Osteoblast (primary cell): ENCODE measurements at regions not wholly inside any gene's neighbourhood (a gene's known extent, or its start where the extent isn't known, plus 50 kb on each side); places are given as distances from the start of the nearest gene placed in this dataset.
A peak's percentile ranks its signal among the peaks of the same experiment; 100 is the strongest.

Experiments used
- DNase-seq: peaks from one replicate; pipeline ENCODE4 v3.0.0; 2011; ENCODE audit warnings: low spot score, mixed read lengths; ENCODE audit not compliant: insufficient read length; ENCODE audit errors: missing footprints
- H2AFZ ChIP-seq: 2 replicates; pipeline ENCODE4 v1.6.0; 2011; ENCODE audit warnings: mild to moderate bottlenecking, low read length
- H3K27ac ChIP-seq: 2 replicates; pipeline ENCODE4 v1.5.1; 2011; ENCODE audit warnings: mild to moderate bottlenecking, low read depth, low read length, moderate library complexity
- H3K27me3 ChIP-seq: 2 replicates; pipeline ENCODE4 v1.6.0; 2012; ENCODE audit warnings: mild to moderate bottlenecking, control low read depth, inconsistent platforms, low read length, moderate library complexity; ENCODE audit not compliant: insufficient read depth
- H3K36me3 ChIP-seq: 2 replicates; pipeline ENCODE4 v1.5.1; 2011; ENCODE audit warnings: mild to moderate bottlenecking, low read length, control low read depth, moderate library complexity; ENCODE audit not compliant: insufficient read depth
- H3K4me1 ChIP-seq: 2 replicates; pipeline ENCODE4 v1.5.1; 2011; ENCODE audit warnings: mild to moderate bottlenecking, low read length, control low read depth, moderate library complexity; ENCODE audit not compliant: insufficient read depth
- H3K4me2 ChIP-seq: 2 replicates; pipeline ENCODE4 v1.6.0; 2011; ENCODE audit warnings: mild to moderate bottlenecking, low read length; ENCODE audit not compliant: insufficient read depth
- H3K4me3 ChIP-seq: fragments of 200-600 bp; sonication (generic); 3 replicates; pipeline ENCODE4 v1.5.1; 2012; ENCODE audit warnings: mild to moderate bottlenecking, low read length, inconsistent platforms; ENCODE audit not compliant: insufficient read depth
- H3K79me2 ChIP-seq: 2 replicates; pipeline ENCODE4 v1.6.0; 2012; ENCODE audit warnings: mild to moderate bottlenecking, low read length, control low read depth, inconsistent platforms; ENCODE audit not compliant: insufficient read depth
- H3K9me3 ChIP-seq: 2 replicates; pipeline ENCODE4 v1.5.1; 2011; ENCODE audit warnings: low read depth, low read length, control low read depth
- H4K20me1 ChIP-seq: 2 replicates; pipeline ENCODE4 v1.6.0; 2012; ENCODE audit warnings: mild to moderate bottlenecking, low read length, control low read depth; ENCODE audit not compliant: insufficient read depth
- TF ChIP-seq, protein P1 (sequence below): IDR thresholded peaks from 2 replicates; pipeline ENCODE4 v1.5.1; 2011; ENCODE audit warnings: mild to moderate bottlenecking, low read depth, low read length, moderate library complexity; ENCODE audit errors: extremely low read depth

DNA sequence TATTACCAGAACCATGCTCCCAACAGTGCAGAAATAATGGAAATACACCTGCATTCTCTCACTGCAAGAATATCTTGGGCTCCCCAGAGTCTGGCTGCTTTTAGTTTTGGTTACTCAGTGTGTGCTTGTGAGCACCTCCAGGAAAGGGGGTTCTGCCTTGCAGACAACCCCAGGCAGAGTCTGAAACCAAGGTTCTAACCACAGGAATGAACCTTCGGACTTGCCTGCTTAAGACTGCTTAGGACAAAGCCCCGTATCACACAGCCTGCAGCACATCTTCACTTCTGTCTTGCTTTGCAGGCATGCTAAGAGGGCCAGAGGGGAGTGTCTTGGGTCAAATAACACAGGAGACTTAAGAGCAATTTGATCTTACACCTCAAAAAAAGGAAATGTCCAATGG lies 94.8 kb upstream of the SPATA31C2 start:
- Histone ChIP-seq H3K4me1 (no peaks in the 10 kb centered on the region), H3K4me2 (no peak overlapping the region), H3K4me3 (no peak overlapping the region), H3K27ac (no peak overlapping the region), H3K36me3 (no peaks in the 10 kb centered on the region), H3K9me3 (no peaks in the 10 kb centered on the region), H3K79me2 (no peaks in the 10 kb centered on the region), H3K27me3 (peaks cover 6% of the 10 kb centered on the region), H2AFZ (no peak overlapping the region), H4K20me1 (no peaks in the 10 kb centered on the region)
- no peak for DNase-seq
- TF ChIP-seq, protein P1, sequence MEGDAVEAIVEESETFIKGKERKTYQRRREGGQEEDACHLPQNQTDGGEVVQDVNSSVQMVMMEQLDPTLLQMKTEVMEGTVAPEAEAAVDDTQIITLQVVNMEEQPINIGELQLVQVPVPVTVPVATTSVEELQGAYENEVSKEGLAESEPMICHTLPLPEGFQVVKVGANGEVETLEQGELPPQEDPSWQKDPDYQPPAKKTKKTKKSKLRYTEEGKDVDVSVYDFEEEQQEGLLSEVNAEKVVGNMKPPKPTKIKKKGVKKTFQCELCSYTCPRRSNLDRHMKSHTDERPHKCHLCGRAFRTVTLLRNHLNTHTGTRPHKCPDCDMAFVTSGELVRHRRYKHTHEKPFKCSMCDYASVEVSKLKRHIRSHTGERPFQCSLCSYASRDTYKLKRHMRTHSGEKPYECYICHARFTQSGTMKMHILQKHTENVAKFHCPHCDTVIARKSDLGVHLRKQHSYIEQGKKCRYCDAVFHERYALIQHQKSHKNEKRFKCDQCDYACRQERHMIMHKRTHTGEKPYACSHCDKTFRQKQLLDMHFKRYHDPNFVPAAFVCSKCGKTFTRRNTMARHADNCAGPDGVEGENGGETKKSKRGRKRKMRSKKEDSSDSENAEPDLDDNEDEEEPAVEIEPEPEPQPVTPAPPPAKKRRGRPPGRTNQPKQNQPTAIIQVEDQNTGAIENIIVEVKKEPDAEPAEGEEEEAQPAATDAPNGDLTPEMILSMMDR: no peak

DNA sequence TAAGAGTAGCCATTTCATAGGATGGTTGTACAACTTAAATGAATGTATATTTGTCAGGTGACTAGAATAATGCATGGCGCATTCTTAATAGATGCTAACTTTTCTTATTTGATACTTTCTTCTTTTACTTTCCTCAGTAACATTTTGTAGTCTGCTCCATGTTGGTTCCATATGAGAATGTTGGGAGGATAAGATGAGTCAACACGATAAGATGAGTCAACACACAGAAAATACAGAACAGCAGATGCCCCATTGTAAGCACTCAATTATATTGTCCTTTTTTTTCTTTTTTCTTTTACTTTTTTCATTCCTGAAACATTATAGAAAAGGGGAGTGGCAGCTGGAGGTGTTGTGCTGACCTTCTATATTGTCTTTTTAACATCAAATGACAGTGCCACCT lies 92.3 kb upstream of the SPATA31C2 start:
- H2AFZ ChIP-seq: no peak overlapping the region
- DNase-seq: peak; percentile 88
- no peak overlapping the region for H3K27ac ChIP-seq
- no peak overlapping the region for H3K4me2 ChIP-seq
- TF ChIP-seq, protein P1: no peak
- H3K4me3 ChIP-seq: no peak overlapping the region
- peaks cover 6% of the 10 kb centered on the region for H3K27me3 ChIP-seq
- no peaks in the 10 kb centered on the region for H3K36me3 ChIP-seq
- H4K20me1 ChIP-seq: no peaks in the 10 kb centered on the region
- no peaks in the 10 kb centered on the region for H3K4me1 ChIP-seq
- H3K79me2 ChIP-seq: no peaks in the 10 kb centered on the region
- no peaks in the 10 kb centered on the region for H3K9me3 ChIP-seq

DNA sequence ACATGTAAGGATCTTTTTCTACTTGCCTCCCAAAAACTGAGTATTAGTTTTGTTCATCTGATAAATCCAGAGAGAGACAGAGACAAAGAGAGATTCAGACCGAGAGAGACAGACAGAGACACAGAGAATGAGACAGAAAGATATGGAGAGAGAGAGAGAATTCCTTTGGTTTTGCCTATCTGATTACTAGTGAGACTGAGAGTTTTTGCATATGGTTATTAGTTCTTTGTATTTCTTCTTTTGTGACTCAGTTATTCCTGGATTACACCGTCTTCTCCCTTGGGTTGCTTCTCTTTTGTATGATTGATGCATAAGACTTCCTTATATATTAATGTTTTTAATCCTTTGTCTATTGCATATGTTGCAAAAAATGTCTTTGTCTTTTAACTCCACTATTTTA lies 91.2 kb upstream of the SPATA31C2 start:
- no peak overlapping the region for H2AFZ ChIP-seq
- H3K9me3 ChIP-seq: no peaks in the 10 kb centered on the region
- H3K79me2 ChIP-seq: no peaks in the 10 kb centered on the region
- peaks cover 6% of the 10 kb centered on the region for H3K27me3 ChIP-seq
- H3K27ac ChIP-seq: no peak overlapping the region
- no peak overlapping the region for H3K4me3 ChIP-seq
- DNase-seq: no peak
- H3K4me2 ChIP-seq: no peak overlapping the region
- TF ChIP-seq, protein P1: no peak
- no peaks in the 10 kb centered on the region for H3K4me1 ChIP-seq
- no peaks in the 10 kb centered on the region for H3K36me3 ChIP-seq
- H4K20me1 ChIP-seq: no peaks in the 10 kb centered on the region

DNA sequence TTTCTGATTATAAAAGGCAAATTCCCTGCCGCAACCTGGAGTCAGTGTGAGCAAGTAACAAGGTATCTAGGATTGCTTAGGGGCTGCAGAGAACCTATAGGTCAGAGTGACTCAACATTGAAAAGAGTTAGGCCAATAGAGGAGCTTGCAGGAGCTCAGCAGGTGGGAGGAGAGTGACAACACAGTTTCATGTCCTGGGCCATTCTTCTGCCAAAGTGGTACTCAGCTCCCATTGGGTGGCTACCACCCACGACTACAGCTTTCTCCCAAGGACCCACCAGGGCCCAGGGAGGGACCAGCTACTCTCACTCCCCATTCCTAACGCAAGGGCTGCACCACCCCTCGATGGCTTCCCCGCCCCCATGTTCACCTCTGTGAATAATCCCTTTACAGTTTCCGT lies 86.7 kb upstream of the SPATA31C2 start:
- Histone ChIP-seq H3K79me2 (no peaks in the 10 kb centered on the region), H3K27me3 (peaks cover 6% of the 10 kb centered on the region), H3K4me2 (no peak overlapping the region), H2AFZ (no peak overlapping the region), H3K4me3 (no peak overlapping the region), H3K9me3 (no peaks in the 10 kb centered on the region), H3K4me1 (no peaks in the 10 kb centered on the region), H4K20me1 (no peaks in the 10 kb centered on the region), H3K27ac (no peak overlapping the region), H3K36me3 (no peaks in the 10 kb centered on the region)
- TF ChIP-seq, protein P1: no peak
- no peak for DNase-seq
